Gastrocnemius medialis (tissue), 4 donors: ENCODE measurements at regions not wholly inside any gene's neighbourhood (a gene's known extent, or its start where the extent isn't known, plus 50 kb on each side); places are given as distances from the start of the nearest gene placed in this dataset.

Experiments used
- CTCF ChIP-seq, 5 experiments: fragments of 450-650 bp in 3 of 5; fragments of 200-600 bp in 2 of 5; sonication (generic) in 2 of 5; IDR thresholded peaks in 4 of 5; conservative IDR thresholded peaks in 1 of 5; 1 replicate in 4 of 5; 2 replicates in 1 of 5; pipeline ENCODE4 v1.5.1; 2016 to 2019; ENCODE audit warnings: antibody characterized with exemption in 5 of 5, mild to moderate bottlenecking in 3 of 5, moderate library complexity in 3 of 5
- POLR2A ChIP-seq, 2 donors: fragments of 450-650 bp; IDR thresholded peaks; one replicate each; pipeline ENCODE4 v1.6.1; 2017; ENCODE audit warnings: antibody characterized with exemption in 2 of 2, mild to moderate bottlenecking in 2 of 2, moderate library complexity in 2 of 2

- TF ChIP-seq CTCF (IDR thresholded peaks at IDR 0.05 in 4 of 5, conservative IDR thresholded peaks at IDR 0.05 in 1 of 5): no peak
- TF ChIP-seq POLR2A (IDR thresholded peaks at IDR 0.05): no peak
These were observed 502.1 kb downstream of the SUCLG1 start for GRCh38 chr2:83956991-83957390.
